ENCODE measurements at regions not wholly inside any gene's neighbourhood (a gene's known extent, or its start where the extent isn't known, plus 50 kb on each side); places are given as distances from the start of the nearest gene placed in this dataset.

GRCh38 chr14:96931751-96932150 lies 134.6 kb downstream of the VRK1 start:
- TF ChIP-seq CTCF (IDR thresholded peaks at IDR 0.05) (no peak), SMC3 (IDR thresholded peaks at IDR 0.05; ENCODE audit: low read depth, low read length) (no peak), NFIC (IDR thresholded peaks at IDR 0.05; ENCODE audit: borderline replicate concordance) (no peak), FOXJ3 (CRISPR knock-in tag; IDR thresholded peaks at IDR 0.05) (no peak), SIN3A (IDR thresholded peaks at IDR 0.05; ENCODE audit: borderline replicate concordance, low read depth, low read length) (no peak), RXRA (IDR thresholded peaks at IDR 0.05; ENCODE audit: borderline replicate concordance, low read depth) (no peak), ELF1 (IDR thresholded peaks at IDR 0.05) (no peak), USF2 (IDR thresholded peaks at IDR 0.05; ENCODE audit: borderline replicate concordance, low read depth, low read length) (no peak), TAF1 (IDR thresholded peaks at IDR 0.05; ENCODE audit: borderline replicate concordance, low read depth, low read length) (no peak), POLR2AphosphoS5 (IDR thresholded peaks at IDR 0.05; ENCODE audit: low read depth, low read length) (no peak), YY1 (IDR thresholded peaks at IDR 0.05; ENCODE audit: low read depth) (no peak), CHD2 (IDR thresholded peaks at IDR 0.05; ENCODE audit: low read length, partially characterized antibody) (no peak)

Measured in SK-N-SH (cell line).